ENCODE measurements at regions not wholly inside any gene's neighbourhood (a gene's known extent, or its start where the extent isn't known, plus 50 kb on each side); places are given as distances from the start of the nearest gene placed in this dataset.
"Not testable (repeated sequence)": the region's sequence is repeated elsewhere in the genome, so short reads cannot be mapped to it uniquely, and the experiment has no call there.

DNA sequence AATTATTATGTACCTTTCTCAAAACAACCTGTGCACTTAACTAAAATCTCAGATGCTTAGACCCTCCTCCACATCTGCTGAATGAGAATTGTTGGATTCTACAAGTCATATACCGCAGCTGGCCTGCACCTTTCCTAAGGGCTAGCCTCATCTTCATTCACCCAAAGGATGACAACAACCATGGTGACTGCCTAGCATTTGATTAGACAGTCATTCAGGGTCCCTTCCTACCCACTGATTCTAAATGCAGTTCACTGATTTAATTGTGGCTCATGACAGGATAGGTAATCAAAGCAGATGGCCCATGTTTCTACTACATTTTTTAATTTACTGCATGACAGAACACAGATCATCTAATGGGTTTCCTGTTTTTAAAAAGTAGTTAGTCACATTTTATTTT is 551.9 kb upstream of the SLC10A2 start:
- no peak for DNase-seq

DNA sequence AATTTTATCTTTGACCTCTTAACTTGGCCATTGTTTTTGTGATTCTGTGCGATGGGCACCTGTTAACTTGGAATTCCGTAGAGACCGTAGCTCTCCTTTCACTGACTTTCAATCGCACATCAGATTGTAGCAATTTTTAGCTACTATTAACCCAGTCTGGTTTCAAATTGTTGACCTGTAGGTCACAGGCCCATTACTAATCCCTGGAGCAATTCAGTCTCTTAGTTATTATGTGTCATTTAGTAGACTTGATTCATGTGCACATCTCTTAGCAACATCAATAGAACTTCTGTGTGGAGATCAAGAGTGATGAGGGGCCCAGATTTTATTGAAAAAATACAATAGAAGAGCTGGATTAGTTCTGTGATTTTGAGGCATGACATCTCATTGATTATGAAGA is 549.6 kb upstream of the SLC10A2 start:
- no peak for DNase-seq

- DNase-seq = no peak
Measured at GRCh38 chr13:103614761-103615160, 548.5 kb upstream of the SLC10A2 start.

GRCh38 chr13:103607995-103608394 is 541.8 kb upstream of the SLC10A2 start:
- no peak for DNase-seq

DNA sequence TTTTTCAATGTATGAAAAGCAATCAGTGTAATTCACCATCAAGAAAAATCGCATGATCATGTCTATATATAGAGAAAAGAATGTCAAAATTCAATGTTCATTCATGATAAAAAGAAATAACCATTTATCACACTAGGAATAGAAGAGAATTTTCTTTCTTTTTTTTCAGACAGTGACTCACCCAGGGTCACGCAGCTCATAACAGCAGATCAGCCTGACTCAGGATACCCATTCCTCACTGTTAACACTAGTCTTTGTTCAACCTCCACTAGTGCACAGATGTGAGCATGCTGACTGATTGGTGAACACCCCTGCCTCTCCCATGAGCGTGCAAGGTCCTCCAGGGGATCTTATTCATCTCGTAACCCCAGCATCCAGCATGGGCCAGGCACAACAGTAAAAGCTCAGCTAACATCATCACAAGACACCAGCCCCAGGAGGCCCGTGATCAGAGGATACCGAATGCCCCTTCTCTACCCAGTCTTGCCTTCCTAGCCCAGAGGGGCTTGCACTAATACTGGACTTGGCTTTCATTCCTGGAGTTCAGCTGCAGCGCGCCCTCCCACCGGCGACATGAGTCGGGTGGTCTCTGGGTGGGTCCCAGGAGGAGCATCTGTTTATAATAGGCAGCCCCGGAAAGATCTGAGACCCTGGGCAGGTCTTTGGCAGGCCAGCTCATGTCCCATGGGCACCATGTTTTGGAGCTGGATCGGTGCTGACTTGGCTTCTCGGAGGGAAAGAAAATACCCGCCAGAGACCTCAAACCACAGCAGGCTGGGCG is 539.5 kb upstream of the SLC10A2 start:
- no peak for DNase-seq

GRCh38 chr13:103599870-103600269 is 533.7 kb upstream of the SLC10A2 start:
- DNase-seq = not testable (repeated sequence)

DNA sequence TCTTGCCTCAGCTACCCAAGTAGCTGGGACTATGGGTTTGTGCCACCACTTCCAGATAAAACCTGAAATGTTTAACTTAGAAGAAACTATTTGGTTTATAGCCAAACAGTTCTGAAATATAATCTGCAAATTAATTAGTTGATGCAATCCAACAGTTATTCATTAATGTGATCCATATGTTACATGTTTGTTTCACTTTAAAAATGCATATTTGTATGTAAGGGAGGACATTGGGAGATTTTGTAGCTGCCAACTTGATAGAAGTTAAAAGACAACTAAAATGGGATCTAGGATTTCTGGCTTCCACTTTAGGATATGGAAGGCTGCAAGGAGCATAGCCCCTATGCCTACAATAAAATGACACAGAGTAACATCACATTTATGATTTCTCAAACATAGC is 532.5 kb upstream of the SLC10A2 start:
- DNase-seq = no peak

DNA sequence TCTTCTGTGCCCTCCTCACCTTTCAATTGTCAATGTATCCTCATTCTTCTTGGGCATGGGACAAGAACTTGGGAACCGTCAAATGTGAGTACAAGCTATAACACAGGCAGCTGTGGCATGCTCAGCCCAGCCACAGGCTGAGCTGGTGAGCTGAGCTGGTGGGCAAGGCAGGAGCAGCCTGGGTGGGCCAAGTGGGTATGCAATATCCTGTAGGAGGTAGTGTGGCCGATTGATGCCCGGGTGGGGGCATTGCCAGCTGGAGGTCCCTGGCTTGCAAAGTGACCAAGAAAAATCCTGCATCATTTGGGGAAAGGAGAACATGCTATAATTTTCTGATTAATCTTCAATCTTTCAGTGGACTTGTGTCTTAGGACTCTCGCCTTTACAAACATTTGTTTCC is 507.2 kb upstream of the SLC10A2 start:
- no peak for DNase-seq

DNA sequence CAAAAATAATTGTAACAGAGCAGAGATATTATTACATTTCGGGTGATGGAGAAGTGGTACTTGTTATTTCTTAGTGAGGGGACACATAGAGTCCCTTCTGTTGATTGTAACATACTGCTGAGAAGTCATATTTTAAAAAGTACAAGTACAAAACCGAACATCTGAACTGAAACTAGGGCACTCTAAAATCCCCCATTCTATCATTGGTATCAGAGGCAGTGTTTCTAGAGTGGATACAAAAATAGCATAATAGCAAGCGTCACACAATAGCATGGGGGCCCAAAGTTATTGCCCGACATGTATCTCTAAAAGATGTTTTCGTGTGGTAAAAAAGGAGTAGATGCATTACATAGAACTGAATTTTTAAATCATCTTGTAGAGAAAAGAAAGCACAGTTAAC is 502.1 kb upstream of the SLC10A2 start:
- DNase-seq = no peak

DNA sequence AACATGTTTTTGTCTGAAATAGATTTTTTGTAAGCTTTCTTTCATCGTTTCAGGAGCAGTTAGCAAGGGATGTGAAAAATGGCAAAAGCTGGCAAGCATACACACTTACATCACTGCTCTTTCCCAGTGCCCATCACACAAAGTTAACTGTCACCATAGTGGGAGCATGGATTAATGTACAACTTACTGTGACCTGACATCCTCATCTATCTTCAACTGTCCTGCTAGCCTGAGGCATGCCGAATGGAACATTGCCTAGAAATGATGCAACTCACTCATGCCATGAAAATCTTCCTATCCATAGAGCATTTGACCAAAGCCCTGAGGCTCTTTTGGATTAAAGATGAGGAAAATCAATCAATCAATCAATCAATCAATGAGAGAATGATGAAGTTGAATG is 491.7 kb upstream of the SLC10A2 start:
- DNase-seq = no peak

DNA sequence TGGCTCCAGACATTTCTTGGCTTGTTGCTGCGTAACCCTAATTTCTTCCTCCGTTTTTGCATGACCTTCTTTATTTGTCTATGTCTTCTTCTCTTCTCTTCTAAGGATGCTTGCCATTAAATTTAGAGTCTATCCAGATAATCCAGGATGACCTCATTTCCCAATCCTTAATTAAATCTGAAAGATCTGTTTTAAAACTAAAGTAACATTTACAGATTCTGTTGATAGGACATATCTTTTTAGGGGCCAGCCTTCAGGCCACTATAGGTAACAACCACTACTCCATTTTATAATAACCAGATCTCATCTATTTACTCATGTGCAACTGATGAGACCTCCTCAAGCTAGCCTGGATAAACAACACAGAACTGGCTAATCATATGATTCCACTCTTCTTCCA is 490.5 kb upstream of the SLC10A2 start:
- no peak for DNase-seq

GRCh38 chr13:103547914-103548313 is 481.7 kb upstream of the SLC10A2 start:
- no peak for DNase-seq

GRCh38 chr13:103546271-103546670 is 480.1 kb upstream of the SLC10A2 start:
- DNase-seq = no peak

DNA sequence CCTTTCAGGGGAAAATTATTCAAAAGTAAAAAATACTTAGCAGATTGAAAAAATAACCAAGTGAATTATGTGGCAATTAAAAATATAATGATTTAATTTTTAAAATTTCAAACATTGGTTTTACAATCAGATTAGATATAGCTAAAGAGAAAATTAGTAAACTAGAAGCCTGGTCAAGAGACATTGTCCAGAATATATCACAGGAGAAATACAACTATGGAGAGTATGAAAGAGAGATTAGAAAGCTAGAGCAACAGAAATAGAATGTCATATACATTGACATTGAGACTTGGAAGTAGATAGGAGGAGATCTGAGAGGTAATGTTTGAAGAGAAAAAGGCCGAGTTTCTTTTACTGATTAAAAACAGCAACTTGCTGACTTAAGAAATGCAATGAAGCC is 476.4 kb upstream of the SLC10A2 start:
- no peak for DNase-seq

GRCh38 chr13:103540382-103540765 is 474.2 kb upstream of the SLC10A2 start:
- no peak for DNase-seq

GRCh38 chr13:103539721-103540381 is 473.6 kb upstream of the SLC10A2 start:
- no peak for DNase-seq

DNA sequence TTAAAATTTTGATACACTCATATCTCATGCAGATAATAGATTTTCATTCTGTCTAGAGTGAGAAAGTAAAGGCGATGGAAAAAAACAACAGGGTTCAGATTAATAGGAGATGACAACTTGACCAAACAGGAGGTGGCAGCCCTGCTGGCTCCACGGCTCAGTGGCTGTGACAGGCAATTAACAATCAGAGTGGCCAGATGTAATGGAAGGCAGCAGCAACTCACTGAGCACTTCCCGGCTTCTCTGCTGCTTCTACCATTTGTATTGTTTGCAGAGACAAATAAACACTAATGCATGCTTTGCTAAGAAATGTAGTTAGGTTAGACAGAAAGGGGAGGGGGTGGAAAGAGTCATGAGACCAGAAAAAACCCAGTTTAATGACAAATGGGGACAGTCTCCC is 473.0 kb upstream of the SLC10A2 start:
- DNase-seq = no peak

DNA sequence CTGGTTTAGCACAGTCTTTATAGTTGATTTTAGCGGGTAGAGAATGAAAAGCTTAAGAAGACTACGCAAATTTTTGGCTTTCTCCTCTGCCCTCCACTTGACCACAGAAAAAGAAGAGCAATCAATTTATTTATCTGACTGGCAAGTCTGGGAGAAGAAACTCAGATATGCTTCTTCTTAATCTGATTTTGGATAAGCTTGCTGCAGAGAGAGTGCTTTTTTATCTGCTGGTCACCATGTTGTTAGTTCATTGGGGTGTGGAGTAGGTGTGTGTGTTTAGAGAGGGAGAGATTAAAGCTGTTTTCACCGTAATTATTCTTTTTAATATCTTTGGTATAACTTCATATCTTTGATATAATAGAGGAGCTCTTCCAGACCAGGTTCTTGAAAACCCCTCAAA is 471.4 kb upstream of the SLC10A2 start:
- no peak for DNase-seq

DNA sequence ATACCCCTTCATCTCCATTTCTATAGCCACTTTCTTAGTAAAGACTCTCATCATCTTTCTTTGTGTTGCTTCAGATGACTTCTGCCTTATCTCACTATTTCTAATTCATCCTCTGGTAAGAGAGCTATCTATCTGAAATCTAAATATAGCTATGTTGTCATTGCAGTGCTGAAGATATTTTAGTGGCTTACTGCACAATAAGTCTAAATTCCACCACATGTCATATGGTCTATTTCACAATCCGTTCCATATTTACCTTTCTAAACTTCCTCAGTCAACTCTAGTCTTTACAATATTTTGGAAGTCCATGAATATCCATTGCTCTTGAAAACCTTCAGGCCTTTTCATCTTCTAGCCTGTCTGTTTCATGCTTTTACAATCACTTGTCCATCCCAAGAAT is 465.1 kb upstream of the SLC10A2 start:
- no peak for DNase-seq

GRCh38 chr13:103528437-103528836 is 462.2 kb upstream of the SLC10A2 start:
- no peak for DNase-seq

DNA sequence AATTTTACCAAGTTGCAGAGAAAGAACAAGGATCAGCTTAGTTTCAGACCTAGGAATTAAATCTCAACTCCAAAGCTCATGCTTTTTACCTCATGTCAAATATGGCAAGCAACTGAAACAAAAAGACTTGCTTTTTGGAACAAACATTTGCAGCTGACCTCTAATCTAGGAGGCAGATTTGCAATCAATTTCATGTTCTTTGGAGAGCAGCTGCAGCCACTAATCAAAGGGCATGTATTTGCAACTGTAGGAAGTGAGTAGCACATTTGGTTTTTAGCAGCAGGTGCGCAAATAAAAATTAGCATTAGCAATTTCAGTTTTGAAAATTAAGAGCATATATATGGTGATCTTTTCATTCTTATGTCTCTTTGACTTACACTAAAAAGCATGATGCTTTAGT is 459.3 kb upstream of the SLC10A2 start:
- DNase-seq = no peak

- DNase-seq = no peak
Measured at GRCh38 chr13:103523858-103524257, 457.6 kb upstream of the SLC10A2 start.

DNA sequence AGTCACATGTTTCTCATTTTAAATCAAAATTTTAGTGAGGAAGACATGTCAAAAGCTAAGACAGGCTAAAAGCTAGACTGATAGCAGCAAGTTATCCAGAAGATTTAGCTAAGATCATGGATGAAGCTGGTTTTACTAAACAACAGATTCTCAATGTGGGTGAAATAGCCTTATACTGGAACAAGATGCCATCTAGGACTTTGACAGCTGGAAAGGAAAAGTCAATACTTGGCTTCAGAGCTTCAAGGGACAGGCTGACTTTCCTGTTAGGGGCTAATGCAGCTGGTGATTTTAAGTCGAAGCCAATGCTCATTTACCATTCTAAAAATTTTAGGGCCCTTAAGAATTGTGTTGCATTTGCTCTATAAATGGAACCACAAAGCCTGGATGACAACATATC is 455.3 kb upstream of the SLC10A2 start:
- DNase-seq = no peak

DNA sequence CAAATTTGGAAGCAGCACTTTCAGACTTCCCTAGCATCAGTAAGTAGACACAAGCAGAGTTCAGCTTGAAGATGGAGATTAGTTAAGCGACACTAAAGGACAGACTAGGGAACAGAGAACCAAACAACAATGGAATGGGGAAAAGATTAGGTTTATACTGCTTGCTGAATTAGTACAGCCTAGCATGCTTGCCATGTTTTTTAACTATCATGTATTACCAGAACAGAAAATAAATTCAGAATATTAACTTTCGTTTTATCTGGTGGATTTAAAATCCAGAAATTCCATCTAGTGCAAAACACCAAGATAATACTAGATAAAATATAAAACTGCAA is 451.5 kb upstream of the SLC10A2 start:
- no peak for DNase-seq
